Stimulated activated CD8-positive, alpha-beta memory T cell treated with anti-CD3 and anti-CD28 coated beads, Interleukin-15, amount 100 ng/mL, for 48 hours (primary cell): ENCODE measurements at regions not wholly inside any gene's neighbourhood (a gene's known extent, or its start where the extent isn't known, plus 50 kb on each side); places are given as distances from the start of the nearest gene placed in this dataset.

Source experiments
- DNase-seq, 2 donors: peaks; one replicate each; pipeline ENCODE4 v3.0.0-alpha.2; 2020; ENCODE audit warnings: low read depth in 2 of 2

GRCh38 chrX:40316502-40316901 is 218.7 kb upstream of the BCOR start:
- no peak for DNase-seq

GRCh38 chrX:40314070-40314469 is 216.3 kb upstream of the BCOR start:
- no peak for DNase-seq

GRCh38 chrX:40313269-40313668 is 215.5 kb upstream of the BCOR start:
- no peak for DNase-seq

- no peak for DNase-seq
Observed at GRCh38 chrX:40310447-40310846, 212.7 kb upstream of the BCOR start.

- no peak for DNase-seq
Observed at GRCh38 chrX:40310016-40310415, 212.3 kb upstream of the BCOR start.

- no peak for DNase-seq
Observed at GRCh38 chrX:40307871-40308270, 210.1 kb upstream of the BCOR start.

- DNase-seq, result no peak
Observed at GRCh38 chrX:40304115-40304514, 206.4 kb upstream of the BCOR start.

GRCh38 chrX:40303256-40304077 is 205.7 kb upstream of the BCOR start:
- DNase-seq, result no peak

GRCh38 chrX:40300286-40300890 is 202.6 kb upstream of the BCOR start:
- DNase-seq, result peak; percentile 9 to 25

GRCh38 chrX:40299641-40300046 is 201.9 kb upstream of the BCOR start:
- DNase-seq, result no peak

- DNase-seq, result no peak
Observed at GRCh38 chrX:40298572-40299479, 201.1 kb upstream of the BCOR start.

GRCh38 chrX:40298069-40298468 is 200.3 kb upstream of the BCOR start:
- DNase-seq, result no peak

- DNase-seq, result no peak
Observed at GRCh38 chrX:40291553-40291952, 193.8 kb upstream of the BCOR start.

- DNase-seq, result no peak
Observed at GRCh38 chrX:40290517-40290916, 192.8 kb upstream of the BCOR start.

GRCh38 chrX:40285876-40286275 is 188.1 kb upstream of the BCOR start:
- DNase-seq, result no peak

- no peak for DNase-seq
Observed at GRCh38 chrX:40284852-40285251, 187.1 kb upstream of the BCOR start.

GRCh38 chrX:40283981-40284380 is 186.2 kb upstream of the BCOR start:
- no peak for DNase-seq

- DNase-seq, result no peak
Observed at GRCh38 chrX:40282946-40283660, 185.3 kb upstream of the BCOR start.

GRCh38 chrX:40282348-40282747 is 184.6 kb upstream of the BCOR start:
- no peak for DNase-seq

GRCh38 chrX:40281336-40282005 is 183.7 kb upstream of the BCOR start:
- no peak for DNase-seq

- no peak for DNase-seq
Observed at GRCh38 chrX:40279762-40280161, 182.0 kb upstream of the BCOR start.
